ENCODE measurements at regions not wholly inside any gene's neighbourhood (a gene's known extent, or its start where the extent isn't known, plus 50 kb on each side); places are given as distances from the start of the nearest gene placed in this dataset.
"Not testable (repeated sequence)": the region's sequence is repeated elsewhere in the genome, so short reads cannot be mapped to it uniquely, and the experiment has no call there.

DNA sequence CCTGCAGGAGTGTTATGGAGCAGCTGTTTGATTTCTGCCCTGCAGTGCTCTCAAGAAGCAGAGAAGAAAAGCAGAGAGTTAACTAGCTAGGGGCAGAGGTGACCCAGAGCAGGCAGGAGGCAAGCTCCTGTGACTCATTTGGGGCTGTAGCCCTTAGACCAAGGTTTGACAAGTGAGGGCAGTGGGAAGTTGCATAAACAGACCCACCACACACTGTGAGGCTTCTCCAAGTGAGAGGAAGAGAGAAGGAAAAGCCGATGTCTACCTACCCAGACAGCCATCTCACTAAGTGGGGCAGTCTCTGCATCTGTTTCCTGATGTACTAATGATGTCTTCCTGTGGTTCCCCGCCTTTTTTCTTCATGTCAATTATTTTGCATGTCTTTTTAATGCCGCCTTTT, 159.9 kb upstream of the NR5A2 start:
- no peak for DNase-seq

DNA sequence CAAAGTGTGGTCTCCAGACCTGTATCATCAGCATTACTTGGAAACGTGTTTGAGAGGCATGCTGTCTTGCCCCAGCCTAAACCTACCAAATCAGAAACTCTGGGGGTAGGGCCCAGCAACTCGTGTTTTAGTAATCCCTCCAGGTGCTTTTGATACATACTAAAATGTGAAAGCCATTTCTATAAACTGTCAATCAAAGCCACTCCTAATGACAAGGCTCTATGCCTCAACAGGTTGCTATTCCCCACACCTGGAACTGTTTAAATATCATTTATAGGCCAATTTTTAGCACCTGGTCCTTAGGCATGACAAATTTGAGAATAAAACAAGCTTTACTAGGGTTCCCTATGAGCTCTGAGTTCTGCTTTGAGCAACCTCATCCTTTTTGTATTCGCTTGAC, 158.7 kb upstream of the NR5A2 start:
- no peak for DNase-seq

DNA sequence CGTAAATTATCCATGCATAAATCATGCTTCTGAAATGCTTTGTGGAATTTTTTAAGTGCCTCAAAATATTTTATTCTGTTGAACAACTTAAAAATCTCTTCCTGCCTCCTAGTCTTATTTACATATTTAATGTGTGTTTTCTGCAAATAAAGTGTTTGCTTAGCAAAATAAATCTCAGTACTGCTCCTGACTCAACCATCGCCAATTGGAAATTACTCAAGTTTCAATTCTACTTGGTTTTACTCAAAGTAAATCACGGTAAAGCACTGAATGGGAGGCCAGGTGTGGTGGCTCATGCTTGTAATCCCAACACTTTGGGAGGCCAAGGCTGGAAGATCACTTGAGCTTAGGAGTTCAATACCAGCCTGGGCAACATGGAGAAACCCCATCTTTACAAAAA, 152.2 kb upstream of the NR5A2 start:
- no peak for DNase-seq

DNA sequence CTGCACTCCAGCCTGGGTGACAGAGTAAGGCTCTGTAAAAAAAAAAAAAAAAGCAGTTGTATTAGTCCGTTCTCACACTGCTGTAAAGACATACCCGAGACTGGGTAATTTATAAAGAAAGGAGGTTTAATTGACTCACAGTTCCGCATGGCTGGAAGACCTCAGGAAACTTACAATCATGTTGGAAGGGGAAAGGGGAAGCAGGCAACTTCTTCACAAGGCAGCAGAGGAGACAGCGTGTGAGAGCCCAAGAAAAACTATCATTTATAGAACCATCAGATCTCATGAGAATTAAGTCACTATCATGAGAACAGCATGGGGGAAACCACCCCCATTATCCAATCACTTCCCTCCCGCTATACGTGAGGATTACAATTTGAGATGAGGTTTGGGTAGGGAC, 151.7 kb upstream of the NR5A2 start:
- no peak for DNase-seq

DNA sequence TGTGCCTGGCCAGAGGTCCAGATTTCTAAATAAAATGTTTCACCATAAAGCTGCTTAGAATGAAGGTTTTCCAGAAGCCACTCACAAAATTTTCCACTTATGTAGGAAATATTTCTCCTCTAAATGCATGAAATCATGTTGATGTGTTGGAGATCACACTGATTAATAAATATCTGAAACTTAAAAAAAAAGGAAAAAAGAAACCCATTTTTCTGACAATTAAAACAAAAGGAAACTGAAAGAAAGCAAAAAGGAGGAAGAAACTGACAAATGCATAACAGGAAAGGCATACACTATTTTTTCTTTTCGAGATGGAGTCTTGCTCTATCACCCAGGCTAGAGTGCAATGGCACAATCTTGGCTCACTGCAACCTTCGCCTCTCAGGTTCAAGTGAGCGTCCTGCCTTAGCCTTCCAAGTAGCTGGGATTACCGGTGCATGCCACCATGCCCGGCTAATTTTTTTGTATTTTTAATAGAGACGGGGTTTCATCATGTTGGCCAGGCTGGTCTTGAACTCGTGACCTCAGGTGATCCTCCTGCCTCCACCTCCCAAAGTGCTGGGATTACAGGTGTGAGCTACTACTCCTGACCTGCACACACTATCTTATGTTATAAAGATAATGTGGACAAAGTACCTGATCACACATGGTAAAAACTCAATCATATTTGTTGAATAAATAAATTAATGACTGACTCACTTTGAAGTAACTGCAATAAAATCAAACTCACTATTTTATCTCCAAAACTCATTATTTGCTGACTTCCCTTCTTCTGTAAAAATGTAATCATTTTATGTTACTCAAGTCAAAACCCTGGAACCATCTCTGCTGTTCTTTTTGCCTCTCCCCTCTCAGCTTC, 149.8 kb upstream of the NR5A2 start:
- DNase-seq: no peak

DNA sequence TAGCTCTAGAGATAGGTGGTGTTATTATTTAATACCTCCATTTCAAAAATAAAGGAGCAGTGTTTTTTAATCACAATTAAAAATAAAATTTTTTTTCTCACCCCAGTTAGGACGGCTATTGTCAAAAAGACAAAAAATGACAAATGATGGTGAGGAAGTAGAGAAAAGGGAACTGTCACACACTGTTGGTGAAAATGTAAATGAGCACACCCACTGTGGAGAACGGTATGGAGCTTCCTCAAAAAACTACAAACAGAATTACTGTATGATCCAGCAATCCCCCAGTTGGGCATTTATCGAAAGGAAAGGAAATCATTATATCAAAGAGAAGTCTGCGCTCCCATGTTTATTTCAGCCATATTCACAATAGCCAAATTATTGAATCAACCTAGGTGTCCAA, 148.7 kb upstream of the NR5A2 start:
- DNase-seq: no peak

DNA sequence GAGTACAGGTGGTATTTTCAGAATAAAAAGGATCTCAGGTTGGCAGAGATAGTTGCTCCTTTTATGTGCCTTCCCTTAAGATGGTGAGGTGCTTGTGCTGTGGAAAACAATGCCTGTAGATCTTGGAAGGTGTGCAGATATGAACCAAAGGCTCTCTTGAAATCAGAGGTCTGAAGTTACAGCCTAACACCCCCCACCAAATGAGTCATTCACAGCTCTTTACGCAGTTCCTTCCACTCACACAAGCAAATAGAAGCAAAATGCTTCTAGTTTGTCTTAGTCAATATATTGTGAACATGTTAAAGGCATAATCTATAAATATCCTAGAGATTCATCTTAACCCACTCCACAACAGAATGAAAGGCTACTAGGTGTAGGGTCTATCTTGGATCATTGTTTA, 128.9 kb upstream of the NR5A2 start:
- DNase-seq: no peak

DNA sequence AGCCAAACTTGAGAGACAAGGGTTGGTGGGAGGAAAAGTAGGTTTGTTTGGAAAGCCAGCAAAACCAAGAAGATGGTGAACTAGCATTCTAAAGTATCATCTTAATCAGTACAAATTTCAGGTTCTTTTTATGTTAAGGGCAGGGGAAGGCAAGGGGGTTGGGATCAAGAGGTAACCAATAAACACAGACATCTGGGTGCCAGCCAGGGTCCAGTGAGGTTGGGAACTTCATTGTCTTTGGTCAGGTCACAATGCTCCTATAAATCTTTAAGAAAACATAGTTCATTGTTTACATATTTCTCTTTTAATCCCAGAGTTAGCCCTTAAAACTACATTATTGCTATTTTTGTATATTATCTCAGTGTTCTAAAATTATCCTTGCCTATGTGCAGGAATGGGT, 126.2 kb upstream of the NR5A2 start:
- no peak for DNase-seq

DNA sequence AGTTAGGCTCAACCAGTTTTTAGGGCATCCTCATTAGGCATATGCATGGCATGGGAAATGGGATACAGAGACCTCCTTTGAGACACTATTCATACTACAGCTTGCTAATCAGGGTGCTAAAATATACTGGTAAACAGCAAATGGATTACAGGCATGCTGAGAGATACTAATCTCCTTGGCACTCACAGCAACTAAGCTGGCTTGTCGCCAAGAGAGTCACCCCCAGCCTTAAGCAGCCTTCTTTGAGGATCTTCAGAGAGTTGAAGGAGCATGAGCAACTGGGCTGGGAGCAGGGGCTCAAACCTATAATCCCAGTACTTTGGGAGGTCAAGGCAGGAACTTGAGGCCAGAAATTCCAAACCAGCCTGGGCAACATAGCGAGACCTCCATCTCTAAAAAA, 120.1 kb upstream of the NR5A2 start:
- no peak for DNase-seq

DNA sequence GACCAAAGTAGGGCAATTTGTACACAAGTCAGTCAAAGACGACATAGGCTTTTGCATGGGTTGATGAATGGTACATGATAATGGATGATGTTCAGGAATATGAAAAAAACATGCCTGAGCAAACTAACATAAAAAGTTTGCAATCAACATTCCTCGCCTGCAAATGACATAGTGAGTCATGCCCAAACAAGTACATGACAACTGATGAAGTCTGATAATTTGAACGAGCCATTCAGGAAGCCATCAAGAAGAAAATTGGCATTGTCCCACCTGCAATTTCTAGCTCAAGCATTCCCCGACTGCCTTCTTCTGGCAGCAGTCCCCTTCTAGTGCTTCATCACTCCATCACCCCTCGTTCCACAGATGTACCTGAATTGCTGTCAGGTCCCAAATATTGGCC, 118.4 kb upstream of the NR5A2 start:
- DNase-seq: no peak

DNA sequence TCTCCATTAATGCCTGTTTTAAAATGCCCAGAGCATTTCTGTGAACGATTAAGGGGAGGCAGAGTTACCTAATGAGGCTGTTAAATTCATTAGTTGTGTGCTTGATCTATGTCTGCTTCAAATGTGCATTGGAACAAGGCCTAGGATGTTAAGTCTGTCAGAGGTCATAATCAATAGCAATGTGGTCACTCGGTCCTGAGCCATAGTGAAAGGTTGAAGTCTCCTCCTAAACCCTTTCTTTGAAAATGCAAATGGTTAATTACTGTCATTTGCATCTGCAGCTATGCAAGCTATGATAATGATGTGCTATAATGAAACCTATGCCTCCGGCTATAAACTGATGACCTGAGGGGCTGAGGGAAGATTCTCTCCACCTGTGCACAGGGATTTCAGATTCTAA, 114.2 kb upstream of the NR5A2 start:
- no peak for DNase-seq

DNA sequence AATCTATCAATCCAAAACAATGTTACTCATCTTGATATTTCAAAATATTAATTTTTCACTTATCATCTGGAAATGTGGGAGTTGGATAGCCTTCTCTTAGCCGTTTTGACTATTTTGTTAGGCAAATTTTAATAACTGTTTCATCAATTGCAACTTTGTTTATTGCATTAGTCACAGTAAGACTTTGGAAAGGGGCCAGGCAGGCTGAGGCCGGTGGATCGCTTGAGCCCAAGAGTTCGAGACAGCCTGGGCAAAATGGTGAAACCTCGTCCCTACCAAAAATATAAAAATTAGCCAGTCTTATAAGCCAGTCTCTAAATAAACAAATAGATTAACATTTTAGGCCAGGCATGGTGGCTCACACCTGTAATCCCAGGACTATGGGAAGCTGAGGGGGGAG, 113.0 kb upstream of the NR5A2 start:
- DNase-seq: no peak

DNA sequence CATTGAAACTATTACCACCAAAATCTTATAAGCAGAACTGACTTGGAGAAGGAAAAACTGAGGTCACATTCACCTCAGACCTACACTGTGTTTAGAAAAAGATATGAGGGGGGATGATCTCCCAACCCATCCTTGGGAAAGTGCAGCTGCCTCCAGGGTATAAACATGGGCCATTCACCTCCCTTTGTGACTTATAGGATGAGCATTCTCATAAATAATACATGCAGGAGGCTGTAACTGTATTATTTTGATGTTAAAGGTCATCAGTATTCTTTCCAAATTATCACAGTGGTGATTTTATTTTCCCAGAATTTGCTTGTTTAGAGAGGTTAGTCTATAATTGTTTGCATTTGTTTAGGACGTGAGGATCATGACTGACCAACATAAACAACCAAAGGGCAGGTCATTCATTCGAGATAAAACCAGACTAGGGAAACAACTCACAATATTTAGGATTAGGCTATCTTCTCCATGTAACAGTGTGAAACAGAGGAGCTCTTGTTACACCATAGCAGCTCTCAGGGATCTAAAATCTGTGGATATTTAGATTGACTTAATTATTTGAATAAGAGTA, 109.2 kb upstream of the NR5A2 start:
- DNase-seq: no peak

DNA sequence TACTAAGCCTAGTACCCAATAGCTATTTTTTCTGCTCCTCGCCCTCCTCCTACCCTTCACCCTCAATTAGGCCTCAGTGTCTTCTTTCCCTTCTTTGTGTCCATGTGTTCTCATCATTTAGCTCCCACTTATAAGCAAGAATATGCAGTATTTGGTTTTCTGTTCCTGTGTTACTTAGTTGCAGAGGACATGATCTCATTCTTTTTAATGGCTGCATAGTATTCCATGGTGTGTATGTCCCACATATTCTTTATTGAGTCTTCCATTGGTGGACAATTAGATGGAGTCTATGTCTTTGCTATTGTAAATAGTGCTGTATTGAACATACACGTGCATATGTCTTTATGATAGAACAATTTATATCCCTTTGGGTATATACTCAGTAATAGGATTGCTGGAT, 106.9 kb upstream of the NR5A2 start:
- no peak for DNase-seq

DNA sequence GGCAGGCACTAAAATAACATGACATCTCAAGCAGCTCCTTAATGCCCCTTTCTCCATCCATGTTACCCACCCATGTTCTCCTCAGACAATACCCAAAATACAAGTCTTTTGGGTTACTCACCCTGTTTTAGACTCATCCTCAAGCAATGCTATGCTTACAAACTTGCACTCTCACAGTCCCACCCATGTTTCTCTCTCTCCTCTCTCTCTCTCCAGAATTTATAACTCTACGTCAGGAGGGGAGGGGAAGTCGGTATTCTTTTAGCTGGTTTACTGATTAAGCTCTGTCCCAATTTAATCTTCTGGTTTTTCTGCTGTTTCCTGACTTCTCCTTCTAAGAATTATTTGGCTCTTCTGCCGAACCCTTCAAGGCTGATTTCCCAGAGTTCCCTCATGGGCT, 98.0 kb upstream of the NR5A2 start:
- DNase-seq: no peak

DNA sequence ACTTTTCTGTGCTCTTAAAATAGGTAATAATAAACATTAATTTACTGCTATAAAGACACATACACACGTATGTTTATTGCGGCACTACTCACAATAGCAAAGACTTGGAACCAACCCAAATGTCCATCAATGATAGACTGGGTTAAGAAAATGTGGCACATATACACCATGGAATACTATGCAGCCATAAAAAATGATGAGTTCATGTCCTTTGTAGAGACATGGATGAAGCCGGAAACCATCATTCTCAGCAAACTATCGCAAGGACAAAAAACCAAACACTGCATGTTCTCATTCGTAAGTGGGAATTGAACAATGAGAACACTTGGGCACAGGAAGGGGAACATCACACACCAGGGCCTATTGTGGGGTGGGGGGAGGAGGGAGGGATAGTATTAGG, 97.4 kb upstream of the NR5A2 start:
- not testable (repeated sequence) for DNase-seq

DNA sequence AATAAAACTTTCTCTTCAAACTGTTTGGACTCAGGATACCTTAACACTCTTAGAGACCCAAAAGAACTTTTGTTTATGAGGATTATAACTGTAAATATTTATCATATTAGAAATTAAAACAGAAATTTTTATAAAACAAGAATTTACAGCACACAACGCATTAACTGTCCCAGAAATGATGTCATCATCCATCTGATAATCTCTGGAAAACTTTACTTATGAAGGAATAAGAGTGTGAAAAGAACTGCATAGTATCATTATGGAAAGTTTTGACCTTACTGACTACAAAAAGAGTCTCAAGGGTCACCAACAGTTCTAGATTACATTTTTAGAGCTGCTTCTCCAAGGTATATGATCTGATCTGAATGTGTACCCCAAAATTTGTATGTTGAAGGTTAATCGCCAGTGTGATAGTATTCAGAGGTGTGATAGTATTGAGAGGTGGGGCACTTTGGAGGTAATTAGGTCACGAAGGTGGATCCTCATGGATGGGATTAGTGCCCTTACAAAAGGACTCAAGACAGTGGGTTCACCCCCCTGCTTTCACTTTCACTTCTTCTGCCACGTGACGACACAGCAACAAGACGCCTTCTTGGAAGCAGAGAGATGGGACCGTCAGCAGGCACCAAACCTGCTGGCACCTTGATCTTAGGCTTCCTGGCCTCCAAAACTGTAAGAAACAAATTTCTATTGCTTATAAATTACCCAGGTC, 95.7 kb upstream of the NR5A2 start:
- DNase-seq: no peak

DNA sequence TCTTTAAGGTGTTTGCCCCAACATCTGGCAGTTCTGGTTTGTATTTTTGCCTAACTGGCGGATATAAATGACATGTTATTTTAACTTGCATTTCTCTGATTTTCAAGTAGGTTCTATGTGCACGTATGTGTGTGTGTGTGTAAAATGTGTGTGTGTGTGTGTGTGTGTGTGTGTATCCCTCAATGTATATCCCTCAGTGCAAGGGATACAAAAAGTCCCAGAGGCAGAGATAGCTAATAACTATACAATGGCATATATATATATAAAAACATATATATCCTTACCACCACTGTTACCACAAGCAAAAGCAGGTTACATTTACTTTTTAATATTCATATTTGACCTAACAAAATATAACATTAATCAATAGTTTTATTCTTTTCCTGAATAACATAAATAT, 95.0 kb upstream of the NR5A2 start:
- DNase-seq: no peak

DNA sequence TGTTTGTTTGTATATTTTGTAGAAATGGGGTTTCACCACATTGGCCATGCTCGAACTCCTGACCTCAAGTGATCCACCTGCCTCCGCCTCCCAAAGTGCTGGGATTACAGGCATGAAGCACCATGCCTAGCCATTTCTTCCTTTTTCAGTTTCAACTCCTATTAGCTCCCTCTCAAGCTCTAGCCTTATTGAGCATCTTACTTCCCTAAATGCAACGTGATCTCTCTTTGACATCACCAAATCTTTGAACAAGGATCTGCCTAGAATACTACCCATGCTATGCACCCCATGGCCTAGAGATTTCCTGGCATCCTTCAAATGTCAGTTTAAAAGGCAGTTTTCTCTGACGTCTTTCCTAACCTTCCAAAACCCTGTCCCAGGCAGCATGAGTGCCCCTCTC, 91.1 kb upstream of the NR5A2 start:
- DNase-seq: no peak

DNA sequence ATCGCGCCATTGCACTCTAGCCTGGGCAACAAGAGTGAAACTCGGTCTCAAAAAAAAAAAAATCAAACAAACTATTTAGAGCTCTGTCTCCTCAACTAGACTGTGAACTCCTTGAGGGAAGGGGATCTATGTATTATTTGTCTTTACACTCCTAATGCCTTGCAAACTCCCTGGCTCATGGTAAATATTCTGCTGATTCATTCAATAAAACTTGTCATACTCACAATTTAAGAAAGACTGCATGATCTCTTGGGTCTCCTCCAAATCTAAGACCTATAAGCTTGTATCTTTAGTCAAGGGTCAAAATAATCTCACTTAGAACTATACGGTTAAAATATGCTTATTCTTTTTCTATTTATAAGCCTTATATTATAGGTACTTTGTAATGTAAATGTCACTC, 90.3 kb upstream of the NR5A2 start:
- no peak for DNase-seq

DNA sequence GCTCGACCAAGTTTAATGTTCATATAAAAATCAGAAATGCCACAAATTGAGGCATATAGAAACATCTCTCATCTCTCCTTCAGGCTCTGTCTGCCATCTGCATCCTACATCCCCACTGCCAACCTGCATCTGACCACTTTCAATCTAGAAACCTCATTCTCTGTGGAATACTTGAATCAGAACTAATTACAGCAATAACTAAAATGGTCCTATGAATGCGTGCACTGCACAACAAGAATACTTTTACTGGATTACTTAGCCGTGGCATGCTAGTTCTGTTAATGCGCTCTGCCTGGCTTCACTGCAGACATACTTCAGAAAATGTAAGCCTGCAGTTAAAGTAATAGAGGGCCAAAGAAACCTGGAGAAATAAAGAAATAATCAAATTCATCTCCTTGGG, 89.8 kb upstream of the NR5A2 start:
- no peak for DNase-seq

DNA sequence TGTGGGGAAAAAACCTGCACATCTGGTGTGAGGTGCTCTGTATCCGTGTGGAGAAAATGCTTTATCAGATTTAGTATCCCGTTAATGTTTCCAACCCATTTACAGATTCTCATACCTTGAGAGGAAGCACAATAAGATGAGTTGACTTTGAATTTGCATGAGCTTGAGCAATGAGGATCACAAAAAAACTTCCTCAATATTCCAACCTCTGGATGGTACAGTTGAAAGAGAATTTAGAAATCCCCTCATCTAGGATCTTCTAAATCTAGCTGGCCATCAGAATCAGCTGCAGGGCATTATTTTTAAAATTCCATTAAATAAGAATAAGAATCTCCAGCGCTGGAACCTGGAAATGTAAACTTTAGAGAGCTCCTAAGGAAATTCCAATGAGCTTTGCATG, 82.5 kb upstream of the NR5A2 start:
- no peak for DNase-seq

DNA sequence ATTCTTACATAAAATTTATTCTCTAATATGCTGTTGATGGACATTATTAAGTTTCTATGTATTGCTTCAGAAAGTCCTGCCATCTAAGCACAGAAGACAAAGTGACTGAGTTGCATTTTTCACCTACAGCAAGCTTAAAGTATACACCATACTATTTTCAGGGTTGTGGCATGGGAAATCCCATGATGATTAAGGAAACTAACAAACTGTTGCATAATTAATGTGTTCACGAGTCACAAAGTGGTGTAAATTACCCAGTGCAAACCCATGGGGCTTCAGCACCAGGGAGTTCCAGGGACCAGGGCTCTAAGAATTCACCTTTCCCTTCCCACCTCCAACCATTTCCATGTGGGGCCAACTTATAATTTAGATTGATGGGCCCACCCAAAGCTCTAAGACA, 81.9 kb upstream of the NR5A2 start:
- no peak for DNase-seq

Data from C1 segment of cervical spinal cord (tissue), 14 donors.